Activated T-helper 1 cell treated with Interleukin-2 at 50 U/mL for 16 hours (primary cell): ENCODE measurements at regions not wholly inside any gene's neighbourhood (a gene's known extent, or its start where the extent isn't known, plus 50 kb on each side); places are given as distances from the start of the nearest gene placed in this dataset.

Source experiments
- DNase-seq: peaks from one replicate; pipeline ENCODE4 v3.0.0-alpha.2; 2020; ENCODE audit warnings: low read depth

DNA sequence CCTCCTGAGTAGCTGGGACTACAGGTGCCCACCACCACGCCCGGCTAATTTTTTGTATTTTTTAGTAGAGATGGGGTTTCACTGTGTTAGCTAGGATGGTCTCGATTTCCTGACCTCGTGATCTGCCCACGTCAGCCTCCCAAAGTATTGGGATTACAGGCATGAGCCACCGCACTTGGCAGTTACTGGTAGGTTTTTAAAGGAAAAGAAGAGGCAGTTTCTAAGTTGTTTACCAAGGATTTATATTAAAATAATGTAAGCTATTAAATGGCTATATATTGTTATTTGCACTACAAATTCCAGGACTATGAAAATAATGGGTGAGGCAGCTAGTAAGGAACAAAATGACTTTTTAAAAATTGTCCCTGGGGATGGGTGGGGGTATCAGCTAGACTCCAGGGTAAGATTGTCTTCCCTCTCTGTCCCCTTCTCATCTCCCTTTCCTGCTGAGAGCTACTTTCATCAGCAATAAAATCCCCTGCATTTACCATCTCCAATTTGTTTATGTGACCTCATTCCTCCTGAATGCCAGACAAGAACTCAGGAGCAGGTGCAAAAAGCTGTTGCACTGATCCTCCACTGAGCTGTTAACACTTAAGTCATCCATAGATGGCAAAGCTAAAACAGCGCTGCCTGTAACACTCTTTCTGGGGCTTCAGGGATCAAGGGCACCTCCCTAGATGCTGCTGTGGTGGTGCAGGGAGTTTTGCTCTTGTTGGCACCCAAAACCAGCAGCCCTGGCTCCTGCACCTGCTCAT is 165.2 kb downstream of the ZPLD1 start:
- DNase-seq: no peak

GRCh38 chr3:102605153-102605552 is 170.3 kb downstream of the ZPLD1 start:
- DNase-seq: no peak

DNA sequence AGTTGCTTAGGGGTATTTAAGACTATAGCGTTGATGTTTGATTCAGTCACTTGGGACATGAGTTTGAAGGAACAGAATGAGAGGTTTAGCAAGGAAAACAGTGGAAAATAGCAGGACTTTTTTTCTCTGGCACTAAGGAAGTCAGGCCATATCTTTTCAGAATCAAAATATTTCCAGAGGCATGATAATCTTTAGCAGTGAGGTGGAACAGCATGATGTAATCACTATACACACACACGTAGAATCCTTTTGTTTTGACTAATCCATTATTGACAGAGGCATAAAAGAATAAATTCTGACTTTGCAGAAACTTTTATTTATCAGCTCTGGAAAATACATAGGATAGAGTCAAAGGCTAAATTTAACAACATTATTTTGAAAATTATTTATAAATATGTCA is 174.1 kb downstream of the ZPLD1 start:
- DNase-seq: no peak

- no peak for DNase-seq
Observed at GRCh38 chr3:102614021-102614569, 179.3 kb downstream of the ZPLD1 start.

GRCh38 chr3:102614585-102614984 is 179.8 kb downstream of the ZPLD1 start:
- DNase-seq: no peak

DNA sequence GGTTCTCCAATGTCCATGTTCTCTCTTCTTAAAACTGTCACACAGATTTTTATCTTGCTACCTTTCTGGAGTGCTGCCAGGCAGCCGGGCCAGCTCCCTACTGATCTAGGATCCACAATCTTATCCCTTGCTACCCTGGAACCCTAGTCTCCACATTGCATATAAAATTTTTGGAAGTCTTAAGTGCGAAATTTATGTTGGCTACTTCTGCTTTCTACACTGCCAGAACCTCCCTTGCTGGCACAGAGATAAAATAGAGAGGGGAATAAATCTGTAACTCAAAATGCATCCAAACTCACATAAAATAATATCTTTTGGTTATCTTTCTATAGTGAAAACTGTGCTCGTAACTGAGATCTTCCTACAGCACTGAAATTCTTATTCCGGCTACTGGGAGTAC is 182.6 kb downstream of the ZPLD1 start:
- DNase-seq: no peak

DNA sequence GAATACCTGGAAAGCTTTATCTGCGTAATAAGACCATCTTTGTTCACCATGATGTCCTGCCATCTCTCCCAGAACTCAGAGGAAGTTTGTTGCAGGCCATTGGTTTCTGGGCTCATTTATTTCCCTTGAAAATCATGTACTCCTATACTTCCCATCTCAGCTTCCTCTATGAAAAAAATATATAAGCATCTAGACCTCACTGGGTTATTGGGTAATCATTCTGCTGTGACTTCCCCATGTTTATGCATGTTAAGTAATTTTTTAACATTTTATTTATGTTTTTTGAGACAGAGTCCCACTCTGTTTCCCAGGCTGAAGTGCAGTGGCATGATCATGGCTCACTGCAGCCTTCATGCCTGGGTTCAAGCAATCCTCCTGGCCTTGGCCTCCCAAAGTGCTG is 184.5 kb downstream of the ZPLD1 start:
- DNase-seq: no peak

DNA sequence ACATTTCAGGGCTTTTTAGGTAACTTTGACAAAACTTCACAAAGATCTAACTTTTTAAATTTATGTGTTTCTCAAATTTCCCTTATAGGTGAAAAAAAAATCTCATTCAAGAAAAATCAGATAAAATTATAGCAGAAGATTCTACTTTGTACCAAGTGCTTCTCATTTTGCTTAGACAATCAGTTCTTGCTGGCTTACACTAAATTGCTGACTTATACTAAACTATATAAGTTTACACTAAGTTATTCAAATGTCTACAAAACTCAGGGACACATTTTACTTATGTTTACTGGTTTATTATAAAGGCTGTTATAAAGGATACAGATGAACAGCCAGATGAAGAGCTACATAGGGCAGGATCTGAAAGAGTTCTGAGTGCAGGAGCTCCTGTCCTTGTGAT is 195.1 kb downstream of the ZPLD1 start:
- no peak for DNase-seq

- DNase-seq: no peak
Observed at GRCh38 chr3:102630531-102630930, 195.7 kb downstream of the ZPLD1 start.

DNA sequence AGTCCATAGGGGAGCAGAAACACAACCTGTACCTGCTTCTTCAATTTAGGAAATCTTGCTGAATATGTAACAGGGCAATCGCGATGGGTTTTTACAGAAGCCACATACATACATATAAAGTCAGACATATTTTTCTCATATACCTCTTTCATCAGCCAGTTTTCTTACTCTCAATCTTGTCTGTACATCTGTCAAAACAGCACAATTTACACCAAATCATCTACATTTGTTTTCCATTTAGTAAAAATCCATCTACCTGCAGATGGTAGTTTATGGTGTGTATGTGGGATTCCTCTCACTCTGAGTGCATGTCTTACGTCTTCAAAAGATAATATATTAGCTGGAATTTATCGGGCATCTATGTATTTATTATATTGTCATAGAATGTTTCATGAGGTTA is 208.7 kb downstream of the ZPLD1 start:
- DNase-seq: no peak

DNA sequence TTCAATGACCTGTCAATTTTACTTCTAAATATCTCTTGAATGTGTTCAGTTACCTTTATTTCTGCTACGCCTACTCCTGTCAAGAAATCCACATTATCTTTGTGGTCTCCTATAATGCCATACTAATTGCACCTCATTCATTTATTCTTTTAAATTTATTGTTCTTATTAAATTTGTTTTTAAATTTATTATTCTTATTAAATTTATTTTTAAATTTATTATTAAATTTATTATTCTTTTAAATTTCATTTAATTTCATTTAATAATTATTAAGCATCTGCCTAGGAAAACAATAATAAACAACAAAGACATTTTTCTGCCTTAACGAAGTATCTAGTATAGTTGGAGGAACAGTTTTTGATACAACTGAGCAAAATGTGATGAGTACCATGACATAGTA is 211.7 kb downstream of the ZPLD1 start:
- no peak for DNase-seq

GRCh38 chr3:102660653-102661052 is 225.8 kb downstream of the ZPLD1 start:
- no peak for DNase-seq

DNA sequence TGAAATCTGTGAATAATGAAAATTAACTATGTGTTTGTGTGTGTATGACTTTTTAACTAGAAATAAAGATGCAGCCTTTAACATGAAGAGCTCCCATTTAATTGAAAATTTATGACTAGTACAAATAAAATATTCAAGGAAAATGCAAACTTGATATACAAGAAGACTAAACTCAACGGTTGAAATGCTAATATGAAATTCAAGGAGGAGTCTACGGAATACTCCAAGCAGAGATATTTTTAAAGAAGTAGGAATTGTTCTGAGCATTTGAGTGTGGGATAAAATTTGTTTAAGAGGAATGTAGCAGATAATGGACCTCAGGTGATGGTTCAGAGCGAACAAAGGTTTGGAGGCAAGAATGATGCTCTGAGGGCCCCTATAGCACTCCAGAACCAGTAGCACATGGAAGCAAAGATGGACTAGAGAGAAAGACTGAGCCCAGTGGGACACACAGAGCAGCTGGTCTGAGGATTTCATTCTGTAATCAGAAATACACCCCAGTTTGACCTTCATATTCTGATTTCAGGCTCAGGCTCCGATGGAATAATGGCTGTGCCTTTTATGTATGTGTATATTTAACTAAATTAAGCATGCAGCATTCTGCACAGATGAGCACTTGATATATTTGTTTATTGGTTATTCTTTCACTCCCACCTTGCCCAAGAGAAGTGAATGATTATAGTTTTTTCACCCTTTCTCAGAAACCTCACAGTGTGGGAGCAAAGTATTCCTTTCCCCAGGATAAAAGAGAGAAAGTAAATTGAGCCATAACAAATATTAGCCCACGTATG is 227.1 kb downstream of the ZPLD1 start:
- no peak for DNase-seq

GRCh38 chr3:102662498-102662772 is 227.6 kb downstream of the ZPLD1 start:
- no peak for DNase-seq

GRCh38 chr3:102664126-102664525 is 229.3 kb downstream of the ZPLD1 start:
- DNase-seq: no peak

DNA sequence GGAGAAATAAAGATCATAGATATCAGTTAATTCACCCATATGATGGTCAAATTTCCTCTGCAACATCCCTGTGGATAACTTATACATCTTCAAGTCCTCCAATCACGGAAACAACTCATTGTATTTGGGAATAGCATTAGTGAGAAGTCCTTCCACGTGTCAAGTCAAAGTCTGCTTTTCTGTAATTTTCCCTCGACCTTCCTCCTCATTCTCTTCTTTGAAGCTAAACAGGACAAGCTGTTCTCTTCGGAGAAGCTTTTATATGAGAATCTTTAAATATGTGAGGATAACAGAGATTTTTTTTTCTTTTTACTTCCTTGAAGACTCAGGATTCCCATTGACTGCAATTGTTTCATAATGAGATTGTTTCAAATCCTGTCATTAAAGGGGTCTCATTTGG is 230.4 kb downstream of the ZPLD1 start:
- DNase-seq: no peak

DNA sequence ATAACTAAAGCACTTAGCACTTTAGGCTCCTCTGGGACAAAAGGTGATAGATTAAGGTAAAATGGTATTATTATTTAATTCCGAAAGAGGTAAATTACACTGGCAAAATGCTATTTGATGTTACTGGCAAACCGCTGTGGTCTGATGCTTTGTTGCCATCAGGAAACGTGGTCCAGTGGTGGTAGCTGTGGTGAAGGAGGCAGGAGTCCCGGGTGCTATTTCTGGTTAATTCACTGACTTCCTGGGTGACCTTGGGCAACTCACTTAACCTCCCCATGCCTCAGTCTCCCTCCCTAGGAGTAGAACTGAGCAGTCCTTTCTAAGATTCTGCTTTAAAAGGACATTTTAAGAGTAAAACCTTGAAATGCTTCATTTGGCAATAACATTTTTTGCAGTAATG is 233.4 kb downstream of the ZPLD1 start:
- DNase-seq: no peak

DNA sequence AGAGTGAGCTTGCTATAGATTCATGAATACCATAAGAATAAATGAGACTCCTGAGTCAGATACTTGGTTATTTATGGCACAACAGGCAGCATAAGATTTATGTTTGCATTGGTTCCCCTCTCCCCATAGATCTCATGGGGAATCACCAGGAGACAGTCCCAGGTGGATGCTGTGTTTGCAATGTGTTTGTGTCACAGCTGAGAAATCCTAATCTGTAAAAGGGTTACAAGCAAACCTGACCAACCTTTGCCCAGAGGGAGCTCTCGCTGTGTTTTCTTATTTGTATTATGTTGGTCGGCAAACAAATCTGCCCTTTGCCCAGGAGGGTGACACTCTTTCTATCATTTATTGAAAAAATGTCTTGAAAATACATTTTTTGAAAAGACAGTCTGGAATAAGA is 236.2 kb downstream of the ZPLD1 start:
- DNase-seq: no peak

- no peak for DNase-seq
Observed at GRCh38 chr3:102672305-102672704, 237.5 kb downstream of the ZPLD1 start.

DNA sequence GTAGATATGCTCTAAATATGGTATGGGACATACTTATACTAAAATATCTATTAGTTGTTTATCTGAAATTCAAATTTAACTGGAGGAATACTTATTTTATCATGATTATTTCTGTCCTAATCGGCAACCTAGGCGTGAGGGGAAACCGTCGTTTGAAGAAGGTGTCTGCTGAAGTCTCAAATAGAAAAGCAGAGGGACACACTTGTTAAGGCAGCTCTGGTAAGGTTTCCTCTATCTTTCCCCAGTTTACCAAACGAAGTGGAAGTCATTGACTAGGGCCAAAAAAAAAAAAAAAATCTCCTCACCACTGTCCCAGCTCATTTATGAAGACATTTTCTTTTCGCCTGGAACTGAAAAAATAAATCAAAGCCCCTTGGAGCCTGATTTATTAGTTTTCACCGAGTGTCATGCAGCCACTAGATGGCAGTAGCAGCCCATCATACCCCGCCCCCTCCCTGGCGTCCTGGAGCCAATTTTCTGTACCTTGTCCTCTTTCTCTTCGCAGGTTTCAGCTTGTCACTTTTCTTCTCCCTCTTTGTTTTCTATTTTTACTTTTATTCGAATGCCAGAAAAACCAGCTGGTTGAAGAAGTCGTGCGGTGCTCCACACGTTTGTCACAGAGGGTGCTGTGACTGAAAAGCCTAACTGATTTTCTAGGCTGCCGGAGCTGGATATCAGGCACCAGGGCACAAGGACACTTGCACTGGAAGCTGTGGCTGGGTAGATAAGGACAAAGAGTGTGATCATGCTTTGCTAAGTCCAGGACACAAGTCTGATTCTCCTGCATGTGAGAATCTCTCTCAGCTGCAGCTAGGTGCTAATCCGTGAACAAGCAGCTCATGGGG is 238.7 kb downstream of the ZPLD1 start:
- peak; percentile 6 for DNase-seq

DNA sequence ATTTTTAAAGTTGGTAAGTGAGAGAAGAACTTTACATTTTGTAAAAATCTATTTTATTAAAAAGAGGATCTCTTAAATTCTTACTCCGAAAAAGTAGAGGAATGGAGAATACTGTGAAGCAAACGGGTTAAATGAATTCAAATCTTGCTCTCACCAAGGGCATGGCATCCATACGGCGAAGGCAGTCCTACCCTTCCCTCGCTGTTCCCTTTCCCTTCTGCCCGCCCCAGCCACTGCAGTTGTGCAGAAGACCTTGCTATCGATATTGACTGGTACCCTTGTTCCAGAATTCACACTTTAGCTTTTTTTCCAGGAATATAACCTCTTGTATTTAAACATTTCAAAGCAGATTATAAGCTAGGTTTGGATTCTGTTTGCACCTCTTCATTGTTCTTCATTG is 239.5 kb downstream of the ZPLD1 start:
- no peak for DNase-seq

- DNase-seq: no peak
Observed at GRCh38 chr3:102676424-102676823, 241.6 kb downstream of the ZPLD1 start.

DNA sequence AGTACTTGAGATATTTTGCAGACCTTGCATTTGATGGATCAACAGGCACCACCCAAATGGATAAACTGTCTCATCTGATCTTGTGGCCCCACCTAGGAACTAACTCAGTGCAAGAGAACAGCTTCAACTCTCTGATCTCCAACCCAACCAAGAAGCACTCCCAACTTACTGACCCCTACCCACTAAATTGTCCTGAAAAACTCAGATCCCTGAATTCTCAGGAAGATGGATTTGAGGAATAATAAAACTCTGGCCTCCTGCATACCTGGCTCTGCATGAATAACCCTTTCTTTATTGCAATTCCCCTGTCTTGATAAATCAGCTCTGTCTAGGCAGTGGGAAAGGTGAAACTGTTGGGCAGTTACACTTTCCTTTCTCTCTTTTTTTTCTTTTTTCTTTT is 247.9 kb downstream of the ZPLD1 start:
- DNase-seq: no peak
